SK-N-SH (cell line): ENCODE measurements at regions not wholly inside any gene's neighbourhood (a gene's known extent, or its start where the extent isn't known, plus 50 kb on each side); places are given as distances from the start of the nearest gene placed in this dataset.

ENCODE experiments used
- CTCF ChIA-PET: fragments of 300-600, 350-600 bp; formaldehyde crosslinking; extraction: SDS; loops from one replicate; lab custom pipeline; 2021; lab: Yijun Ruan, JAX
- POLR2A ChIA-PET: fragments of 350-600 bp; sonication (Branson Sonifier 250); formaldehyde crosslinking; extraction: SDS; loops from one replicate; lab custom pipeline; 2020; ENCODE audit warnings: antibody characterized with exemption, inconsistent platforms; lab: Yijun Ruan, JAX
- DNase-seq: peaks from one replicate; pipeline ENCODE4 v3.0.0; 2012
- H2AFZ ChIP-seq: fragments of 200-600 bp; sonication (generic); 2 replicates; pipeline ENCODE4 v1.8.1; 2016; ENCODE audit warnings: antibody characterized with exemption, mild to moderate bottlenecking, low read depth
- H3F3A ChIP-seq: fragments of 200-600 bp; sonication (generic); replicated peaks from 2 replicates; pipeline ENCODE3; 2016; ENCODE audit warnings: antibody characterized with exemption, mild to moderate bottlenecking; ENCODE audit not compliant: insufficient read depth
- H3K27ac ChIP-seq, 2 experiments: fragments of 200-500 bp in 1 of 2; fragments of 200-600 bp in 1 of 2; sonication (Bioruptor generic) in 1 of 2; sonication (generic), shearing (Covaris generic) in 1 of 2; 2 replicates each; pipeline versions ENCODE4 v1.5.1 to v1.6.1; 2014 to 2016; ENCODE audit warnings: low read depth in 2 of 2, inconsistent platforms in 1 of 2, low read length in 1 of 2, mild to moderate bottlenecking in 1 of 2, mixed read lengths in 1 of 2
- H3K27me3 ChIP-seq: fragments of 200-600 bp; sonication (generic), shearing (Covaris generic); 2 replicates; pipeline ENCODE4 v1.6.1; 2016; ENCODE audit warnings: mixed run types; ENCODE audit not compliant: insufficient read depth
- H3K36me3 ChIP-seq, 2 experiments: fragments of 200-500 bp in 1 of 2; fragments of 200-600 bp in 1 of 2; sonication (Bioruptor generic) in 1 of 2; sonication (generic) in 1 of 2; replicated peaks in 1 of 2; 2 replicates each; pipeline versions ENCODE3 to v1.5.1; 2014 to 2016; ENCODE audit warnings: low read length in 1 of 2, mild to moderate bottlenecking in 1 of 2; ENCODE audit not compliant: insufficient read depth in 2 of 2, control insufficient read depth in 1 of 2
- H3K4me1 ChIP-seq, 2 experiments: fragments of 200-500 bp in 1 of 2; fragments of 200-600 bp in 1 of 2; sonication (Bioruptor generic) in 1 of 2; sonication (generic), shearing (Covaris generic) in 1 of 2; 2 replicates each; pipeline versions ENCODE4 v1.5.1 to v1.6.1; 2014 to 2016; ENCODE audit warnings: low read depth in 1 of 2, low read length in 1 of 2, mixed run types in 1 of 2; ENCODE audit not compliant: insufficient read depth in 2 of 2, control insufficient read depth in 1 of 2
- H3K4me2 ChIP-seq: fragments of 200-600 bp; sonication (generic), shearing (Covaris generic); 2 replicates; pipeline ENCODE4 v1.6.1; 2017; ENCODE audit warnings: mixed run types
- H3K4me3 ChIP-seq, 2 experiments: fragments of 200-500 bp in 1 of 2; fragments of 200-600 bp in 1 of 2; sonication (Bioruptor generic) in 1 of 2; sonication (generic), shearing (Covaris generic) in 1 of 2; 2 replicates each; pipeline versions ENCODE4 v1.5.1 to v1.8.1; 2014 to 2016; ENCODE audit warnings: low read depth in 2 of 2, inconsistent platforms in 1 of 2, low read length in 1 of 2, mild to moderate bottlenecking in 1 of 2, mixed read lengths in 1 of 2, moderate library complexity in 1 of 2
- H3K79me2 ChIP-seq: fragments of 200-600 bp; sonication (generic); 2 replicates; pipeline ENCODE4 v1.8.1; 2017; ENCODE audit warnings: mild to moderate bottlenecking; ENCODE audit not compliant: insufficient read depth
- H3K9ac ChIP-seq: fragments of 200-600 bp; sonication (generic); 2 replicates; pipeline ENCODE4 v1.6.1; 2017; ENCODE audit warnings: mixed run types
- H3K9me2 ChIP-seq: fragments of 200-600 bp; sonication (generic); 2 replicates; pipeline ENCODE4 v1.6.1; 2017; ENCODE audit warnings: mixed run types
- H3K9me3 ChIP-seq: fragments of 200-600 bp; sonication (generic); 2 replicates; pipeline ENCODE4 v1.6.1; 2017; ENCODE audit warnings: mixed run types, mild to moderate bottlenecking, moderate library complexity
- H4K20me1 ChIP-seq: fragments of 200-600 bp; sonication (generic); 2 replicates; pipeline ENCODE4 v1.6.1; 2017; ENCODE audit warnings: mild to moderate bottlenecking, mixed run types; ENCODE audit not compliant: insufficient read depth
- CHD2 ChIP-seq: fragments of 150-350 bp; IDR thresholded peaks from 2 replicates; pipeline ENCODE4 v1.6.1; 2018; ENCODE audit warnings: low read length; ENCODE audit not compliant: partially characterized antibody
- CTCF ChIP-seq: fragments of 200-600 bp; sonication (generic); IDR thresholded peaks from 2 replicates; pipeline ENCODE4 v1.6.1; 2017; ENCODE audit warnings: antibody characterized with exemption, mild to moderate bottlenecking, moderate library complexity
- EZH2phosphoT487 ChIP-seq: fragments of 200-600 bp; sonication (generic); IDR thresholded peaks from 2 replicates; pipeline ENCODE4 v1.6.1; 2017; ENCODE audit warnings: low read depth, mixed run types, mild to moderate bottlenecking, antibody characterized with exemption, moderate library complexity, borderline replicate concordance
- FOXJ3 ChIP-seq: sonication (generic); formaldehyde crosslinking; IDR thresholded peaks from 2 replicates; pipeline ENCODE4 v1.5.1; 2020; ENCODE audit warnings: mild to moderate bottlenecking, missing genetic modification reagents
- GABPA ChIP-seq: IDR thresholded peaks from 2 replicates; pipeline ENCODE4 v1.4.0; 2012; ENCODE audit warnings: low read depth, mild to moderate bottlenecking
- JUND ChIP-seq: IDR thresholded peaks from 2 replicates; pipeline ENCODE4 v1.4.0; 2012
- POLR2AphosphoS5 ChIP-seq: IDR thresholded peaks from 2 replicates; pipeline ENCODE4 v1.6.1; 2012; ENCODE audit warnings: low read depth, low read length
- RAD21 ChIP-seq: IDR thresholded peaks from 2 replicates; pipeline ENCODE4 v1.6.1; 2012; ENCODE audit warnings: mild to moderate bottlenecking, low read length
- RCOR1 ChIP-seq: fragments of 150-350 bp; IDR thresholded peaks from 2 replicates; pipeline ENCODE4 v1.6.1; 2017; ENCODE audit warnings: antibody characterized with exemption, low read length
- REST ChIP-seq: IDR thresholded peaks from 2 replicates; pipeline ENCODE4 v1.6.1; 2012; ENCODE audit warnings: mild to moderate bottlenecking, low read depth, low read length, moderate library complexity
- TAF1 ChIP-seq: IDR thresholded peaks from 2 replicates; pipeline ENCODE4 v1.6.1; 2012; ENCODE audit warnings: low read depth, mild to moderate bottlenecking, low read length, moderate library complexity, borderline replicate concordance
- TCF12 ChIP-seq: IDR thresholded peaks from 2 replicates; pipeline ENCODE4 v1.4.0; 2012
- USF1 ChIP-seq: IDR thresholded peaks from 2 replicates; pipeline ENCODE4 v1.4.0; 2012; ENCODE audit warnings: low read depth, borderline replicate concordance
- YY1 ChIP-seq: IDR thresholded peaks from 2 replicates; pipeline ENCODE4 v1.4.0; 2012; ENCODE audit warnings: low read depth, mild to moderate bottlenecking
- ZBTB33 ChIP-seq: IDR thresholded peaks from 2 replicates; pipeline ENCODE4 v1.4.0; 2012; ENCODE audit warnings: low read depth, borderline replicate concordance
- WGBS: methylation state at CpG from one replicate; pipeline ENCODE4 v1.1.6; 2017; ENCODE audit warnings: low lambda C conversion rate; 5-methylcytosine and 5-hydroxymethylcytosine counted together

- Histone ChIP-seq H3K4me2 (no peak overlapping the region), H3K4me1 (no peaks in the 10 kb centered on the region; a peak in 1 of 4 replicates), H3K9me3 (no peaks in the 10 kb centered on the region), H3F3A (no peaks in the 10 kb centered on the region), H3K36me3 (no peaks in the 10 kb centered on the region), H3K27ac (no peak overlapping the region)
- CTCF ChIA-PET: no interaction called here
- POLR2A ChIA-PET: no interaction called here
- TF ChIP-seq REST (no peak), ZBTB33 (no peak), EZH2phosphoT487 (no peak), GABPA (no peak), TAF1 (no peak), JUND (no peak), FOXJ3 (CRISPR knock-in tag) (no peak), RAD21 (no peak), USF1 (no peak), CHD2 (no peak), POLR2AphosphoS5 (no peak), CTCF (no peak), RCOR1 (no peak), TCF12 (no peak), YY1 (no peak)
- TF ChIP-seq, all 33 proteins: peak for 0
- H3K9me2 ChIP-seq: no peaks in the 10 kb centered on the region
- 45% methylated on average over 4 of the region's 4 CpGs for WGBS
- no peak overlapping the region for H2AFZ ChIP-seq
- H3K4me3 ChIP-seq: no peak overlapping the region
- no peak overlapping the region for H3K9ac ChIP-seq
- no peaks in the 10 kb centered on the region for H4K20me1 ChIP-seq
- DNase-seq: no peak
- H3K79me2 ChIP-seq: no peaks in the 10 kb centered on the region
- no peaks in the 10 kb centered on the region for H3K27me3 ChIP-seq
These were observed 256.1 kb upstream of the SALL1 start for GRCh38 chr16:51407199-51407598.
